Hepatocyte (in vitro differentiated cells): ENCODE measurements at regions not wholly inside any gene's neighbourhood (a gene's known extent, or its start where the extent isn't known, plus 50 kb on each side); places are given as distances from the start of the nearest gene placed in this dataset.

Experiments used
- DNase-seq: peaks from one replicate; pipeline ENCODE4 v3.0.0-alpha.2; 2016; ENCODE audit warnings: low spot score
- H2AFZ ChIP-seq: fragments of 200-600 bp; sonication (generic); 2 replicates; pipeline ENCODE4 v1.6.0; 2016; ENCODE audit warnings: antibody characterized with exemption, mild to moderate bottlenecking
- H3K27ac ChIP-seq: fragments of 200-600 bp; sonication (generic); 2 replicates; pipeline ENCODE4 v1.5.1; 2016; ENCODE audit warnings: mild to moderate bottlenecking
- H3K27me3 ChIP-seq: fragments of 200-600 bp; sonication (generic); 2 replicates; pipeline ENCODE4 v1.6.1; 2016
- H3K36me3 ChIP-seq: fragments of 200-600 bp; sonication (generic); replicated peaks from 2 replicates; pipeline ENCODE4 v1.5.1; 2016; ENCODE audit warnings: low read depth; ENCODE audit not compliant: insufficient read depth
- H3K4me1 ChIP-seq: fragments of 200-600 bp; sonication (generic); 2 replicates; pipeline ENCODE4 v1.5.1; 2016; ENCODE audit warnings: mild to moderate bottlenecking, moderate library complexity; ENCODE audit not compliant: insufficient read depth
- H3K4me2 ChIP-seq: fragments of 200-600 bp; sonication (generic); 2 replicates; pipeline ENCODE4 v1.6.0; 2016
- H3K4me3 ChIP-seq: fragments of 200-600 bp; sonication (generic); 2 replicates; pipeline ENCODE4 v1.5.1; 2016; ENCODE audit warnings: mild to moderate bottlenecking
- H3K79me2 ChIP-seq: fragments of 200-600 bp; sonication (generic); 2 replicates; pipeline ENCODE4 v1.6.0; 2017; ENCODE audit warnings: mild to moderate bottlenecking
- H3K9me2 ChIP-seq: fragments of 200-600 bp; sonication (generic); replicated peaks from 2 replicates; pipeline ENCODE4 v1.6.0; 2017; ENCODE audit warnings: mild to moderate bottlenecking; ENCODE audit not compliant: insufficient read depth
- H3K9me3 ChIP-seq: fragments of 200-600 bp; sonication (generic); 2 replicates; pipeline ENCODE4 v1.5.1; 2016; ENCODE audit warnings: low read depth, mild to moderate bottlenecking
- H4K20me1 ChIP-seq: fragments of 200-600 bp; sonication (generic); 2 replicates; pipeline ENCODE4 v1.6.0; 2016; ENCODE audit warnings: mild to moderate bottlenecking; ENCODE audit not compliant: insufficient read depth, poor library complexity, severe bottlenecking
- CTCF ChIP-seq: fragments of 200-600 bp; sonication (generic); IDR thresholded peaks from 2 replicates; pipeline ENCODE4 v1.5.1; 2016; ENCODE audit warnings: antibody characterized with exemption, mild to moderate bottlenecking; ENCODE audit not compliant: poor library complexity
- EZH2 ChIP-seq: fragments of 200-600 bp; sonication (generic); IDR thresholded peaks from 2 replicates; pipeline ENCODE4 v1.6.1; 2016; ENCODE audit warnings: antibody characterized with exemption, mild to moderate bottlenecking, borderline replicate concordance
- EZH2phosphoT487 ChIP-seq: fragments of 200-600 bp; sonication (generic); IDR thresholded peaks from one replicate; pipeline ENCODE4 v1.6.1; 2018; ENCODE audit warnings: antibody characterized with exemption, mild to moderate bottlenecking, low read depth, moderate library complexity; ENCODE audit not compliant: unreplicated experiment, severe bottlenecking
- WGBS: methylation state at CpG from one replicate; pipeline ENCODE4 v1.1.6; 2016; ENCODE audit warnings: low lambda C conversion rate; ENCODE audit errors: missing lambda C conversion rate; 5-methylcytosine and 5-hydroxymethylcytosine counted together

- H3K79me2 ChIP-seq, result no peaks in the 10 kb centered on the region
- WGBS, result 71% methylated on average over 6 of the region's 6 CpGs
- no peak overlapping the region for H3K4me3 ChIP-seq
- TF ChIP-seq EZH2phosphoT487, result no peak
- TF ChIP-seq EZH2, result no peak
- TF ChIP-seq CTCF, result no peak
- no peaks in the 10 kb centered on the region for H3K9me2 ChIP-seq
- H2AFZ ChIP-seq, result no peak overlapping the region
- no peaks in the 10 kb centered on the region for H3K4me1 ChIP-seq
- H3K4me2 ChIP-seq, result no peak overlapping the region
- DNase-seq, result no peak
- no peaks in the 10 kb centered on the region for H3K27me3 ChIP-seq
- H3K36me3 ChIP-seq, result no peaks in the 10 kb centered on the region
- H3K9me3 ChIP-seq, result no peaks in the 10 kb centered on the region
- no peak overlapping the region for H3K27ac ChIP-seq
- no peaks in the 10 kb centered on the region for H4K20me1 ChIP-seq
Measured at GRCh38 chr15:98196371-98196770, 235.9 kb downstream of the ARRDC4 start.

GRCh38 chr15:98202256-98202655 is 241.8 kb downstream of the ARRDC4 start:
- H3K4me3 ChIP-seq, result no peak overlapping the region
- H2AFZ ChIP-seq, result no peak overlapping the region
- no peaks in the 10 kb centered on the region for H3K9me3 ChIP-seq
- 63% methylated on average over 5 of the region's 5 CpGs for WGBS
- H4K20me1 ChIP-seq, result no peaks in the 10 kb centered on the region
- no peak overlapping the region for H3K27ac ChIP-seq
- TF ChIP-seq CTCF, result no peak
- no peak for TF ChIP-seq EZH2
- no peak for TF ChIP-seq EZH2phosphoT487
- H3K36me3 ChIP-seq, result no peaks in the 10 kb centered on the region
- H3K79me2 ChIP-seq, result no peaks in the 10 kb centered on the region
- no peaks in the 10 kb centered on the region for H3K27me3 ChIP-seq
- no peaks in the 10 kb centered on the region for H3K9me2 ChIP-seq
- no peak overlapping the region for H3K4me2 ChIP-seq
- no peak for DNase-seq
- no peaks in the 10 kb centered on the region for H3K4me1 ChIP-seq

GRCh38 chr15:98203872-98204660 is 243.6 kb downstream of the ARRDC4 start:
- no peaks in the 10 kb centered on the region for H3K9me2 ChIP-seq
- H3K4me3 ChIP-seq, result no peak overlapping the region
- no peaks in the 10 kb centered on the region for H3K9me3 ChIP-seq
- no peaks in the 10 kb centered on the region for H4K20me1 ChIP-seq
- no peak for DNase-seq
- H2AFZ ChIP-seq, result no peak overlapping the region
- H3K4me2 ChIP-seq, result no peak overlapping the region
- no peak overlapping the region for H3K27ac ChIP-seq
- no peak for TF ChIP-seq EZH2phosphoT487
- no peak for TF ChIP-seq CTCF
- no peak for TF ChIP-seq EZH2
- no peaks in the 10 kb centered on the region for H3K36me3 ChIP-seq
- H3K4me1 ChIP-seq, result no peaks in the 10 kb centered on the region
- WGBS, result 94% methylated on average over 6 of the region's 6 CpGs
- no peaks in the 10 kb centered on the region for H3K27me3 ChIP-seq
- no peaks in the 10 kb centered on the region for H3K79me2 ChIP-seq
